GDM1 (cell line): ENCODE measurements at regions not wholly inside any gene's neighbourhood (a gene's known extent, or its start where the extent isn't known, plus 50 kb on each side); places are given as distances from the start of the nearest gene placed in this dataset.
"Not testable (repeated sequence)": the region's sequence is repeated elsewhere in the genome, so short reads cannot be mapped to it uniquely, and the experiment has no call there.

Experiments used
- DNase-seq: peaks from one replicate; lab custom pipeline; 2025; lab: John Stamatoyannopoulos, UW

- no peak for DNase-seq
Observed at GRCh38 chr2:230593765-230594164, 118.9 kb upstream of the CAB39 start.

- no peak for DNase-seq
Observed at GRCh38 chr2:230594286-230594840, 118.3 kb upstream of the CAB39 start.

GRCh38 chr2:230599853-230600252 lies 112.8 kb upstream of the CAB39 start:
- DNase-seq, result no peak

- no peak for DNase-seq
Observed at GRCh38 chr2:230600285-230600684, 112.4 kb upstream of the CAB39 start.

- DNase-seq, result no peak
Observed at GRCh38 chr2:230600881-230601280, 111.8 kb upstream of the CAB39 start.

GRCh38 chr2:230601510-230601909 lies 111.1 kb upstream of the CAB39 start:
- no peak for DNase-seq

GRCh38 chr2:230602562-230603230 lies 109.9 kb upstream of the CAB39 start:
- no peak for DNase-seq

GRCh38 chr2:230603317-230603716 lies 109.3 kb upstream of the CAB39 start:
- not testable (repeated sequence) for DNase-seq

- DNase-seq, result not testable (repeated sequence)
Observed at GRCh38 chr2:230604158-230604557, 108.5 kb upstream of the CAB39 start.

GRCh38 chr2:230614040-230614439 lies 98.6 kb upstream of the CAB39 start:
- DNase-seq, result no peak

- DNase-seq, result no peak
Observed at GRCh38 chr2:230614913-230615332, 97.7 kb upstream of the CAB39 start.

- not testable (repeated sequence) for DNase-seq
Observed at GRCh38 chr2:230617256-230617706, 95.4 kb upstream of the CAB39 start.

- no peak for DNase-seq
Observed at GRCh38 chr2:230619491-230619890, 93.2 kb upstream of the CAB39 start.

- not testable (repeated sequence) for DNase-seq
Observed at GRCh38 chr2:230625220-230625619, 87.4 kb upstream of the CAB39 start.

GRCh38 chr2:230627091-230627490 lies 85.6 kb upstream of the CAB39 start:
- DNase-seq, result not testable (repeated sequence)

GRCh38 chr2:230627806-230628724 lies 84.6 kb upstream of the CAB39 start:
- DNase-seq, result no peak

- DNase-seq, result no peak
Observed at GRCh38 chr2:230631470-230631869, 81.2 kb upstream of the CAB39 start.

GRCh38 chr2:230634146-230634545 lies 78.5 kb upstream of the CAB39 start:
- DNase-seq, result no peak

- not testable (repeated sequence) for DNase-seq
Observed at GRCh38 chr2:230634721-230635313, 77.8 kb upstream of the CAB39 start.

GRCh38 chr2:230636684-230637271 lies 75.9 kb upstream of the CAB39 start:
- no peak for DNase-seq

- DNase-seq, result not testable (repeated sequence)
Observed at GRCh38 chr2:230637486-230637885, 75.2 kb upstream of the CAB39 start.

GRCh38 chr2:230640540-230641011 lies 72.1 kb upstream of the CAB39 start:
- DNase-seq, result no peak
